MM.1S (cell line): ENCODE measurements at regions not wholly inside any gene's neighbourhood (a gene's known extent, or its start where the extent isn't known, plus 50 kb on each side); places are given as distances from the start of the nearest gene placed in this dataset.

Source experiments
- DNase-seq: peaks from one replicate; pipeline ENCODE4 v3.0.0-alpha.2; 2015
- H2AFZ ChIP-seq: fragments of 300-600 bp; sonication (generic); 2 replicates; pipeline ENCODE4 v1.6.0; 2016; ENCODE audit warnings: antibody characterized with exemption, low read length
- H3F3A ChIP-seq: fragments of 300-600 bp; sonication (generic); 2 replicates; pipeline ENCODE4 v1.6.1; 2016; ENCODE audit warnings: mild to moderate bottlenecking, antibody characterized with exemption, low read length, moderate library complexity, mixed read lengths; ENCODE audit not compliant: insufficient read depth
- H3K27ac ChIP-seq: fragments of 300-600 bp; sonication (generic); 2 replicates; pipeline ENCODE4 v1.5.1; 2016; ENCODE audit warnings: mild to moderate bottlenecking, low read length
- H3K27me3 ChIP-seq: fragments of 300-600 bp; sonication (generic); replicated peaks from 2 replicates; pipeline ENCODE4 v1.6.0; 2016; ENCODE audit warnings: low read length; ENCODE audit not compliant: insufficient read depth
- H3K36me3 ChIP-seq: fragments of 300-600 bp; sonication (generic); replicated peaks from 2 replicates; pipeline ENCODE4 v1.6.1; 2016; ENCODE audit warnings: mild to moderate bottlenecking, low read length, mixed read lengths; ENCODE audit not compliant: insufficient read depth
- H3K4me1 ChIP-seq: fragments of 300-600 bp; sonication (generic); 2 replicates; pipeline ENCODE4 v1.6.1; 2016; ENCODE audit warnings: low read length, mixed read lengths
- H3K4me2 ChIP-seq: fragments of 300-600 bp; sonication (generic); 2 replicates; pipeline ENCODE4 v1.6.0; 2016; ENCODE audit warnings: low read depth, low read length
- H3K4me3 ChIP-seq: fragments of 300-600 bp; sonication (generic); 2 replicates; pipeline ENCODE4 v1.5.1; 2016; ENCODE audit warnings: low read length, mixed read lengths
- H3K79me2 ChIP-seq: fragments of 300-600 bp; sonication (generic); 2 replicates; pipeline ENCODE4 v1.6.1; 2016; ENCODE audit warnings: mixed run types, low read length, mixed read lengths
- H3K9ac ChIP-seq: fragments of 300-600 bp; sonication (generic); 2 replicates; pipeline ENCODE4 v1.6.1; 2016; ENCODE audit warnings: low read length, mixed read lengths
- H3K9me2 ChIP-seq: fragments of 300-600 bp; sonication (generic); replicated peaks from 2 replicates; pipeline ENCODE4 v1.6.1; 2016; ENCODE audit warnings: mild to moderate bottlenecking, low read length, mixed read lengths; ENCODE audit not compliant: insufficient read depth
- H3K9me3 ChIP-seq: fragments of 300-600 bp; sonication (generic); replicated peaks from 2 replicates; pipeline ENCODE4 v1.6.1; 2016; ENCODE audit warnings: mild to moderate bottlenecking, low read length, mixed read lengths; ENCODE audit not compliant: insufficient read depth
- H4K20me1 ChIP-seq: fragments of 300-600 bp; sonication (generic); 2 replicates; pipeline ENCODE4 v1.6.1; 2016; ENCODE audit warnings: mild to moderate bottlenecking, low read length, moderate library complexity, mixed read lengths; ENCODE audit not compliant: insufficient read depth
- CTCF ChIP-seq: fragments of 300-600 bp; sonication (generic); IDR thresholded peaks from 2 replicates; pipeline ENCODE4 v1.5.1; 2016; ENCODE audit warnings: antibody characterized with exemption, low read length, mixed read lengths
- EZH2 ChIP-seq: fragments of 300-600 bp; sonication (generic); optimal IDR thresholded peaks from 2 replicates; pipeline ENCODE3; 2017; ENCODE audit warnings: low read depth, mild to moderate bottlenecking, antibody characterized with exemption, low read length, mixed read lengths
- EZH2phosphoT487 ChIP-seq: fragments of 300-600 bp; sonication (generic); IDR thresholded peaks from 2 replicates; pipeline ENCODE4 v1.6.1; 2018; ENCODE audit warnings: antibody characterized with exemption, low read length

GRCh38 chr15:29567336-29567735 is 254.9 kb downstream of the TJP1 start:
- no peak for TF ChIP-seq EZH2phosphoT487
- no peak for TF ChIP-seq CTCF
- TF ChIP-seq EZH2 = no peak
- Histone ChIP-seq H4K20me1 (no peaks in the 10 kb centered on the region), H3K79me2 (no peaks in the 10 kb centered on the region), H3K9me2 (no peaks in the 10 kb centered on the region), H3K4me1 (peaks cover 3% of the 10 kb centered on the region; the same call in 1 of the 2 replicates), H3K4me3 (no peak overlapping the region), H3K4me2 (no peak overlapping the region), H3K27ac (no peak overlapping the region), H3K27me3 (peaks cover 17% of the 10 kb centered on the region), H3F3A (peaks cover 3% of the 10 kb centered on the region), H3K9ac (no peak overlapping the region), H3K9me3 (no peaks in the 10 kb centered on the region), H2AFZ (no peak overlapping the region), H3K36me3 (no peaks in the 10 kb centered on the region)
- DNase-seq = no peak

GRCh38 chr15:29566914-29567313 is 255.4 kb downstream of the TJP1 start:
- no peak for DNase-seq
- Histone ChIP-seq H3K9ac (no peak overlapping the region), H3F3A (peaks cover 3% of the 10 kb centered on the region), H3K4me3 (no peak overlapping the region), H3K4me2 (no peak overlapping the region), H3K36me3 (no peaks in the 10 kb centered on the region), H3K27me3 (peaks cover 12% of the 10 kb centered on the region), H2AFZ (no peak overlapping the region), H3K4me1 (peaks cover 3% of the 10 kb centered on the region; the same call in 1 of the 2 replicates), H4K20me1 (no peaks in the 10 kb centered on the region), H3K9me3 (no peaks in the 10 kb centered on the region), H3K79me2 (no peaks in the 10 kb centered on the region), H3K27ac (no peak overlapping the region), H3K9me2 (no peaks in the 10 kb centered on the region)
- no peak for TF ChIP-seq EZH2
- no peak for TF ChIP-seq EZH2phosphoT487
- no peak for TF ChIP-seq CTCF

- Histone ChIP-seq H3K4me3 (no peak overlapping the region), H3F3A (no peaks in the 10 kb centered on the region), H3K27ac (no peak overlapping the region), H3K36me3 (no peaks in the 10 kb centered on the region), H3K9ac (no peak overlapping the region), H2AFZ (no peak overlapping the region), H3K27me3 (no peaks in the 10 kb centered on the region), H4K20me1 (no peaks in the 10 kb centered on the region), H3K79me2 (no peaks in the 10 kb centered on the region), H3K9me2 (no peaks in the 10 kb centered on the region), H3K9me3 (no peaks in the 10 kb centered on the region), H3K4me1 (no peaks in the 10 kb centered on the region), H3K4me2 (no peak overlapping the region)
- no peak for DNase-seq
- TF ChIP-seq EZH2 (no peak), EZH2phosphoT487 (no peak), CTCF (no peak)
These were observed 259.2 kb downstream of the TJP1 start for GRCh38 chr15:29563112-29563511.
